ENCODE measurements at regions not wholly inside any gene's neighbourhood (a gene's known extent, or its start where the extent isn't known, plus 50 kb on each side); places are given as distances from the start of the nearest gene placed in this dataset.

DNA sequence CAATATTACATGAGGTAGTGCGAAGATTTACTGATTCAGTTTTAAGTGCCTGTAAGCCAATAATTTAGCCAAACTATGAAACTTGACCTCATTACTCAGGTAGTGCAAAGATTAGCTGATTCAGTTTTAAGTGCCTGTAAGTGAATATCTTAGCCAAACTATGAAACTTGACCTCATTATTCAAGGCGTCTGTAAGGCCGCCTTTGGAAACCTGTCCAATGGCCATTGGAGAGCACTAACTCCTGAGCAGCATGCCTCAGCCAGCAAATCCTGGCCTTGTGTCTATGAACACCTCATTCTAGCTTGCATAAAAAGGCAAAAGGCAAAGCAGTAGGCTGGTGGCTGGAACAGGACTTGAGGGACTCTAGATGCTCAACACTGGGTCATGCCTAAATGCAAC is 127.0 kb upstream of the GPR12 start:
- ChIA-PET POLR2A (no interaction called here), CTCF (interaction anchor here (1.0 kb wide), 1 partner anchor 16 kb away, joined by 3 read pairs; no protein-coding TSS in a partner anchor), RAD21 (ENCODE audit: unreplicated experiment) (no interaction called here), SMC1A (ENCODE audit: uncharacterized antibody, unreplicated experiment) (no interaction called here)
- TF ChIP-seq LARP7 (IDR thresholded peaks at IDR 0.05), result no peak
- TF ChIP-seq USF2 (IDR thresholded peaks at IDR 0.05; ENCODE audit: borderline replicate concordance, low read depth, low read length), result no peak
- no peak for TF ChIP-seq RAD21 (IDR thresholded peaks at IDR 0.05; ENCODE audit: insufficient read depth, low read depth, low read length)
- no peak for TF ChIP-seq NR2C2 (IDR thresholded peaks at IDR 0.05; ENCODE audit: borderline replicate concordance, control insufficient read depth, insufficient read length, low read depth)
- no peak for TF ChIP-seq GATAD2B (conservative IDR thresholded peaks at IDR 0.05; ENCODE audit: low read depth)
- TF ChIP-seq RAD51 (IDR thresholded peaks at IDR 0.05), result no peak
- no peak for TF ChIP-seq YBX1 (IDR thresholded peaks at IDR 0.05)
- TF ChIP-seq HDGF (IDR thresholded peaks at IDR 0.05), result no peak
- TF ChIP-seq BMI1 (IDR thresholded peaks at IDR 0.05; ENCODE audit: borderline replicate concordance), result no peak
- TF ChIP-seq, protein P1, sequence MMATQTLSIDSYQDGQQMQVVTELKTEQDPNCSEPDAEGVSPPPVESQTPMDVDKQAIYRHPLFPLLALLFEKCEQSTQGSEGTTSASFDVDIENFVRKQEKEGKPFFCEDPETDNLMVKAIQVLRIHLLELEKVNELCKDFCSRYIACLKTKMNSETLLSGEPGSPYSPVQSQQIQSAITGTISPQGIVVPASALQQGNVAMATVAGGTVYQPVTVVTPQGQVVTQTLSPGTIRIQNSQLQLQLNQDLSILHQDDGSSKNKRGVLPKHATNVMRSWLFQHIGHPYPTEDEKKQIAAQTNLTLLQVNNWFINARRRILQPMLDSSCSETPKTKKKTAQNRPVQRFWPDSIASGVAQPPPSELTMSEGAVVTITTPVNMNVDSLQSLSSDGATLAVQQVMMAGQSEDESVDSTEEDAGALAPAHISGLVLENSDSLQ (IDR thresholded peaks at IDR 0.05), result no peak
- TF ChIP-seq CBFB (IDR thresholded peaks at IDR 0.05; ENCODE audit: low read depth), result no peak
- no peak for TF ChIP-seq IRF5 (IDR thresholded peaks at IDR 0.05; ENCODE audit: borderline replicate concordance)
- TF ChIP-seq JUND (IDR thresholded peaks at IDR 0.05; ENCODE audit: low read depth, low read length), result no peak
- TF ChIP-seq HCFC1 (IDR thresholded peaks at IDR 0.05; ENCODE audit: low read length), result no peak
- no peak for TF ChIP-seq ZNF217 (IDR thresholded peaks at IDR 0.05)
- TF ChIP-seq BCLAF1 (IDR thresholded peaks at IDR 0.05), result no peak
- in situ Hi-C loops (cut with MboI) (no loop called here), intact Hi-C loops (cut with micrococcal nuclease; ENCODE audit: unreplicated experiment) (no loop called here)
- Histone ChIP-seq H3K4me1 (ENCODE audit: control insufficient read depth, insufficient read depth, low read length) (no peaks in the 10 kb centered on the region), H3K9ac (ENCODE audit: control insufficient read depth, insufficient read depth, low read length) (no peak overlapping the region), H3K9me3 (replicated peaks; ENCODE audit: control insufficient read depth, insufficient read depth, low read length) (no peaks in the 10 kb centered on the region; the same call in 2 of the 3 replicates), H3K4me3 (no peak overlapping the region), H2AFZ (ENCODE audit: control insufficient read depth, low read depth, low read length) (no peak overlapping the region), H3K27ac (ENCODE audit: control insufficient read depth, insufficient read depth) (no peak overlapping the region), H3K27me3 (replicated peaks in 1 of 2; ENCODE audit: control insufficient read depth in 2 of 2, insufficient read depth in 2 of 2, low read length in 1 of 2) (no peaks in the 10 kb centered on the region; a peak in 2 of 4 replicates), H4K20me1 (ENCODE audit: control insufficient read depth, insufficient read depth) (no peaks in the 10 kb centered on the region), H3K4me2 (ENCODE audit: control insufficient read depth, insufficient read depth) (no peak overlapping the region), H3K79me2 (ENCODE audit: control insufficient read depth, insufficient read depth, low read length) (no peaks in the 10 kb centered on the region), H3K36me3 (ENCODE audit: control insufficient read depth in 2 of 2, insufficient read depth in 2 of 2, low read length in 1 of 2) (no peaks in the 10 kb centered on the region)
- BruUV-seq (replicated peaks), result no TSS peak
- WGBS (ENCODE audit: insufficient coverage, insufficient replicate concordance, low lambda C conversion rate, missing lambda C conversion rate), result 2% methylated on average over 3 of the region's 3 CpGs
- DNase-seq (ENCODE audit: low read depth, low spot score) (no peak), FAIRE-seq (no peak), ATAC-seq (no peak)

Measured in GM12878 (cell line).